H9 (cell line): ENCODE measurements at regions not wholly inside any gene's neighbourhood (a gene's known extent, or its start where the extent isn't known, plus 50 kb on each side); places are given as distances from the start of the nearest gene placed in this dataset.
A peak's percentile ranks its signal among the peaks of the same experiment; 100 is the strongest.

Experiments used
- DNase-seq: peaks from one replicate; pipeline ENCODE4 v3.0.0-alpha.2; 2017
- H2AFZ ChIP-seq: one replicate; pipeline ENCODE4 v1.6.1; 2013; ENCODE audit warnings: mild to moderate bottlenecking, low read length, control low read depth, moderate library complexity
- H2AK5ac ChIP-seq: 2 replicates; pipeline ENCODE4 v1.6.1; 2013; ENCODE audit warnings: low read length, control low read depth, mixed read lengths; ENCODE audit not compliant: insufficient read length
- H2BK120ac ChIP-seq: one replicate; pipeline ENCODE4 v1.6.1; 2013; ENCODE audit warnings: low read depth, mild to moderate bottlenecking, low read length, control low read depth, inconsistent platforms; ENCODE audit not compliant: poor library complexity, severe bottlenecking
- H2BK12ac ChIP-seq: 2 replicates; pipeline ENCODE4 v1.6.1; 2013; ENCODE audit warnings: low read length, control low read depth, mixed read lengths, low read depth; ENCODE audit not compliant: insufficient read length
- H2BK15ac ChIP-seq: 2 replicates; pipeline ENCODE4 v1.6.1; 2013; ENCODE audit warnings: low read depth, low read length, control low read depth
- H2BK20ac ChIP-seq: one replicate; pipeline ENCODE4 v1.6.1; 2013; ENCODE audit warnings: low read depth, mild to moderate bottlenecking, low read length, control low read depth, inconsistent platforms; ENCODE audit not compliant: poor library complexity, severe bottlenecking
- H2BK5ac ChIP-seq: 2 replicates; pipeline ENCODE4 v1.6.1; 2013; ENCODE audit warnings: low read length, control low read depth, mixed read lengths; ENCODE audit not compliant: insufficient read length
- H3K14ac ChIP-seq: 2 replicates; pipeline ENCODE4 v1.6.1; 2013; ENCODE audit warnings: low read length, control low read depth; ENCODE audit not compliant: insufficient read depth
- H3K18ac ChIP-seq: 2 replicates; pipeline ENCODE4 v1.6.1; 2013; ENCODE audit warnings: low read depth, mild to moderate bottlenecking, mixed read lengths, low read length, control low read depth; ENCODE audit not compliant: insufficient read length
- H3K23ac ChIP-seq: 2 replicates; pipeline ENCODE4 v1.6.1; 2013; ENCODE audit warnings: low read length, control low read depth, mixed read lengths, low read depth; ENCODE audit not compliant: insufficient read length
- H3K23me2 ChIP-seq: 2 replicates; pipeline ENCODE4 v1.6.1; 2013; ENCODE audit warnings: low read depth, mild to moderate bottlenecking, mixed read lengths, low read length, control low read depth; ENCODE audit not compliant: insufficient read length, poor library complexity, severe bottlenecking
- H3K27ac ChIP-seq: 2 replicates; pipeline ENCODE4 v1.5.1; 2013; ENCODE audit warnings: low read length, control low read depth, mixed read lengths, low read depth; ENCODE audit not compliant: insufficient read length
- H3K27me3 ChIP-seq: 2 replicates; pipeline ENCODE4 v1.6.1; 2013; ENCODE audit warnings: low read length, control low read depth, inconsistent platforms; ENCODE audit not compliant: insufficient read depth
- H3K4ac ChIP-seq: 2 replicates; pipeline ENCODE4 v1.6.1; 2013; ENCODE audit warnings: low read depth, mild to moderate bottlenecking, control low read depth, inconsistent platforms, low read length, moderate library complexity
- H3K4me1 ChIP-seq: 2 replicates; pipeline ENCODE4 v1.6.1; 2013; ENCODE audit warnings: low read length, control low read depth, inconsistent platforms; ENCODE audit not compliant: insufficient read depth
- H3K4me2 ChIP-seq: 2 replicates; pipeline ENCODE4 v1.6.1; 2013; ENCODE audit warnings: low read length, control low read depth, mixed read lengths; ENCODE audit not compliant: insufficient read length, insufficient read depth
- H3K56ac ChIP-seq: 2 replicates; pipeline ENCODE4 v1.6.1; 2013; ENCODE audit warnings: low read depth, mild to moderate bottlenecking, mixed read lengths, low read length, control low read depth; ENCODE audit not compliant: insufficient read length
- H3K79me1 ChIP-seq: 2 replicates; pipeline ENCODE4 v1.6.1; 2013; ENCODE audit warnings: low read depth, mild to moderate bottlenecking, moderate library complexity, low read length, control low read depth, inconsistent platforms; ENCODE audit not compliant: insufficient read depth, poor library complexity, severe bottlenecking
- H3K79me2 ChIP-seq: 2 replicates; pipeline ENCODE4 v1.6.1; 2013; ENCODE audit warnings: low read length, control low read depth, inconsistent platforms; ENCODE audit not compliant: insufficient read depth
- H3K9ac ChIP-seq: 2 replicates; pipeline ENCODE4 v1.6.1; 2013; ENCODE audit warnings: low read length, control low read depth, mixed read lengths; ENCODE audit not compliant: insufficient read length; ENCODE audit errors: extremely low read depth
- H3K9me3 ChIP-seq: one replicate; pipeline ENCODE4 v1.6.1; 2013; ENCODE audit warnings: low read depth, low read length, inconsistent platforms; ENCODE audit not compliant: control insufficient read depth
- H3T11ph ChIP-seq: one replicate; pipeline ENCODE4 v1.6.1; 2013; ENCODE audit warnings: mild to moderate bottlenecking, low read length, control low read depth, inconsistent platforms
- H4K20me1 ChIP-seq: one replicate; pipeline ENCODE4 v1.6.1; 2013; ENCODE audit not compliant: control insufficient read depth, insufficient read length, insufficient read depth
- H4K5ac ChIP-seq: 2 replicates; pipeline ENCODE4 v1.6.1; 2013; ENCODE audit warnings: low read depth, mild to moderate bottlenecking, mixed read lengths, low read length, control low read depth; ENCODE audit not compliant: insufficient read length
- H4K8ac ChIP-seq: replicated peaks from 2 replicates; pipeline ENCODE4 v1.6.1; 2013; ENCODE audit warnings: low read length, control low read depth, mixed read lengths, low read depth; ENCODE audit not compliant: insufficient read length
- H4K91ac ChIP-seq: 2 replicates; pipeline ENCODE4 v1.6.1; 2013; ENCODE audit warnings: low read depth, mild to moderate bottlenecking, moderate library complexity, mixed read lengths, low read length, control low read depth; ENCODE audit not compliant: insufficient read length
- H3K27ac Mint-ChIP-seq, 3 experiments: 2 replicates in 2 of 3; 3 replicates in 1 of 3; pipeline ENCODE4 v1.8.0; 2020 to 2021; ENCODE audit warnings: mixed read lengths in 3 of 3, mild to moderate bottlenecking in 1 of 3, moderate library complexity in 1 of 3
- H3K27me3 Mint-ChIP-seq: 2 replicates; pipeline ENCODE4 v1.8.0; 2021; ENCODE audit warnings: low read depth, mild to moderate bottlenecking, moderate library complexity, mixed read lengths
- H3K36me3 Mint-ChIP-seq, 3 experiments: 2 replicates in 2 of 3; 3 replicates in 1 of 3; pipeline ENCODE4 v1.8.0; 2020 to 2021; ENCODE audit warnings: low read depth in 3 of 3, mixed read lengths in 3 of 3; ENCODE audit not compliant: insufficient read depth in 1 of 3
- H3K4me1 Mint-ChIP-seq, 2 experiments: 2 replicates each; pipeline ENCODE4 v1.8.0; 2020; ENCODE audit warnings: mixed read lengths in 2 of 2
- H3K4me3 Mint-ChIP-seq, 2 experiments: 2 replicates in 1 of 2; 3 replicates in 1 of 2; pipeline ENCODE4 v1.8.0; 2020 to 2021; ENCODE audit warnings: mild to moderate bottlenecking in 2 of 2, mixed read lengths in 2 of 2, moderate library complexity in 1 of 2
- H3K9me3 Mint-ChIP-seq, 2 experiments: 2 replicates in 1 of 2; 3 replicates in 1 of 2; pipeline ENCODE4 v1.8.0; 2020; ENCODE audit warnings: mild to moderate bottlenecking in 2 of 2, mixed read lengths in 2 of 2, moderate library complexity in 1 of 2
- WGBS: extraction: QIAGEN DNeasy Blood & Tissue Kit; methylation state at CpG from one replicate; pipeline ENCODE4 v1.1.7; 2013; ENCODE audit warnings: missing lambda C conversion rate, low lambda C conversion rate, mixed read lengths; ENCODE audit not compliant: insufficient read length; ENCODE audit errors: extremely low coverage; 5-methylcytosine and 5-hydroxymethylcytosine counted together
- TF ChIP-seq, protein P1 (sequence below): fragments of 200-600 bp; sonication (generic); conservative IDR thresholded peaks from 3 replicates; pipeline ENCODE4 v1.8.0; 2021; ENCODE audit warnings: antibody characterized with exemption, mild to moderate bottlenecking

DNA sequence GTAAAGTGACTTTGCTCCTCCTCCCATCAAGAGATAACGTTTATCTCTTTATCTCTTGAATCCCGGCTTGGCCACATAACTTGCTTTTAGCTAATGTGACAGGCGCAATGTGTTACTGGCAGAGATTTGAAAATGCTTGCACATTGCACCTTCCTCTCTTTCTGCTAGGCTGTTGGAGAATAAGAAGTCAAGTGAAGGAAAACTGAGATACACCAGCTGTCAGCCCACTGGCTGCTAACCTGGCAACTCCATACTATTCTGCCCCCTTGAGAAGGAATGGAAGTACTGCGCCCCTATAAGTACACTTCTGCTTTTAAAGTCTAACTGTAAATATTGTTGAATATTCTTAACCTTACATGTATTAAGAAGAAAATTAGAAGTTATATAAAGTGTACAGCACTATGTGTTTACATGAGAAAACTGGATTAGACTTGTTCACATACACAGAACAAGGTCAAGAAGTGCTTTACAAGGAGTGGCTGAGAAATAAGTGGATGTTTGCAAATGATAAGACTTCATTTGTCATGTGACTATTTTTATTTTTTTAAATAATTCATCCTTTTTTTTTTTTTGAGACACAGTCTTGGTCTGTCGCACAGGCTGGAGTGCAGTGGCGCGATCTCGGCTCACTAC, 424.5 kb upstream of the CTSO start:
- Histone ChIP-seq H3K56ac (no peak overlapping the region), H3T11ph (no peak overlapping the region), H2BK12ac (no peak overlapping the region), H3K4me1 (no peaks in the 10 kb centered on the region), H3K18ac (no peak overlapping the region), H3K14ac (no peak overlapping the region), H4K91ac (no peak overlapping the region), H2BK20ac (no peak overlapping the region), H3K79me1 (no peaks in the 10 kb centered on the region), H2BK15ac (no peak overlapping the region), H3K4ac (no peak overlapping the region), H3K23me2 (no peaks in the 10 kb centered on the region), H3K79me2 (no peaks in the 10 kb centered on the region), H3K9ac (no peak overlapping the region), H2BK120ac (no peak overlapping the region), H4K20me1 (no peaks in the 10 kb centered on the region), H3K9me3 (no peaks in the 10 kb centered on the region), H3K27ac (no peak overlapping the region), H2AK5ac (no peak overlapping the region), H4K5ac (no peak overlapping the region), H4K8ac (no peak overlapping the region), H3K27me3 (no peaks in the 10 kb centered on the region), H3K4me2 (no peak overlapping the region), H2BK5ac (no peak overlapping the region), H2AFZ (no peak overlapping the region), H3K23ac (no peak overlapping the region)
- Mint-ChIP-seq H3K9me3 (no peaks in the 10 kb centered on the region), H3K4me3 (no peak overlapping the region), H3K27ac (no peak overlapping the region), H3K4me1 (peaks cover 10 to 19% of the 10 kb centered on the region in 2 experiments), H3K27me3 (no peaks in the 10 kb centered on the region), H3K36me3 (no peaks in the 10 kb centered on the region)
- TF ChIP-seq, protein P1, sequence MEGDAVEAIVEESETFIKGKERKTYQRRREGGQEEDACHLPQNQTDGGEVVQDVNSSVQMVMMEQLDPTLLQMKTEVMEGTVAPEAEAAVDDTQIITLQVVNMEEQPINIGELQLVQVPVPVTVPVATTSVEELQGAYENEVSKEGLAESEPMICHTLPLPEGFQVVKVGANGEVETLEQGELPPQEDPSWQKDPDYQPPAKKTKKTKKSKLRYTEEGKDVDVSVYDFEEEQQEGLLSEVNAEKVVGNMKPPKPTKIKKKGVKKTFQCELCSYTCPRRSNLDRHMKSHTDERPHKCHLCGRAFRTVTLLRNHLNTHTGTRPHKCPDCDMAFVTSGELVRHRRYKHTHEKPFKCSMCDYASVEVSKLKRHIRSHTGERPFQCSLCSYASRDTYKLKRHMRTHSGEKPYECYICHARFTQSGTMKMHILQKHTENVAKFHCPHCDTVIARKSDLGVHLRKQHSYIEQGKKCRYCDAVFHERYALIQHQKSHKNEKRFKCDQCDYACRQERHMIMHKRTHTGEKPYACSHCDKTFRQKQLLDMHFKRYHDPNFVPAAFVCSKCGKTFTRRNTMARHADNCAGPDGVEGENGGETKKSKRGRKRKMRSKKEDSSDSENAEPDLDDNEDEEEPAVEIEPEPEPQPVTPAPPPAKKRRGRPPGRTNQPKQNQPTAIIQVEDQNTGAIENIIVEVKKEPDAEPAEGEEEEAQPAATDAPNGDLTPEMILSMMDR, result peak; percentile 86
- no CpG with 5 or more reads among the region's 8 CpGs for WGBS
- peak; percentile 44 for DNase-seq
